ENCODE measurements at regions not wholly inside any gene's neighbourhood (a gene's known extent, or its start where the extent isn't known, plus 50 kb on each side); places are given as distances from the start of the nearest gene placed in this dataset.

DNA sequence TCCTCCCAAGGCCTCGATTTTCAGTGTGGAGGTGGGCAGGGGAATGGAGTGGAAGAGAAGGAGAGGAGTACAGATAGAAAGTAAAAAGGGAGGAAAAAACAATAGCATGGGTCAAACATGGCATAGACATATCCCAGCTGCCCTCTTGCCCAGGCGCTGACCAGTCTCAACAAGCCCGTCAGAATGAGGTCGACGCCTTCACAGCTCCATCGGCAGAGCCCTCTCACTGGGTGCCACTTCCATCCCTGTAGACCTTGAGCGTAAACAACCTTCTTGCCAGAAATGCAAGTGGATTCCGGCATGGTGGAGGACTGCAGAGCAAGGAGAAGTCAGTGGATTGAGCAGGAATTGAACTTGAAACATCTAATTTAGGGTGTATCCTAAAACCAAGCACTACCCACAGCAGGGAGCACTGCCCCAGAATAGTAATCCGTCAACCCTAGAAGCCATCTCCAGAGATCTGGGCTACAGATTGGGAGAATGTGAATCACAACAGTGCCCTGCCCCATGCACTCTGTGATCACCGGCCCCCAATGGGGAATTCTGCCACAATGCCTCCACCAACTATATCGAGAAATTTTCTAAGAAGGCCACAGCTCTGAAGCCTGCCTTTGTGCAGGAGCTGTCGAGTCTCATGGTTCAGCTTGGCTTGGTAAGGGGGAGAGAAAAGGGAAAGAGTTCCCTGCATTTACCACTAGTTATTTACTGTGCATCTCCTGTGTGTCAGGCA lies 190.1 kb downstream of the UACA start:
- no peak for TF ChIP-seq POLR2AphosphoS5 (IDR thresholded peaks at IDR 0.05; ENCODE audit: low read depth, low read length)
- TF ChIP-seq POLR2A (IDR thresholded peaks at IDR 0.05; ENCODE audit: low read depth, low read length) = no peak
- TF ChIP-seq PAX5 (IDR thresholded peaks at IDR 0.05; ENCODE audit: insufficient read depth, low read length, severe bottlenecking) = no peak

Data from GM12891 (cell line).